ENCODE measurements at regions not wholly inside any gene's neighbourhood (a gene's known extent, or its start where the extent isn't known, plus 50 kb on each side); places are given as distances from the start of the nearest gene placed in this dataset.

GRCh38 chrX:39497702-39498265 lies 600.0 kb downstream of the BCOR start:
- no peaks in the 10 kb centered on the region for H3K9me3 ChIP-seq (ENCODE audit: control insufficient read depth, low read length)
- no peak overlapping the region for H3K4me3 ChIP-seq (ENCODE audit: extremely low read depth, insufficient read depth, low read length, poor library complexity, severe bottlenecking)
- H3K36me3 ChIP-seq (ENCODE audit: control insufficient read depth, insufficient read depth, low read length), result no peaks in the 10 kb centered on the region
- H3K4me1 ChIP-seq (ENCODE audit: control insufficient read depth, insufficient read depth, low read length, poor library complexity, severe bottlenecking), result no peaks in the 10 kb centered on the region
- WGBS, 2 experiments (ENCODE audit: insufficient coverage in 2 of 2), result 76 to 80% methylated on average over 1 to 2 of the region's 7 CpGs
- H3K27ac ChIP-seq (ENCODE audit: low read depth, low read length, severe bottlenecking), result no peak overlapping the region

- Histone ChIP-seq H3K4me1 (ENCODE audit: control insufficient read depth, insufficient read depth, low read length, poor library complexity, severe bottlenecking) (no peaks in the 10 kb centered on the region), H3K4me3 (ENCODE audit: extremely low read depth, insufficient read depth, low read length, poor library complexity, severe bottlenecking) (no peak overlapping the region), H3K27ac (ENCODE audit: low read depth, low read length, severe bottlenecking) (no peak overlapping the region), H3K9me3 (ENCODE audit: control insufficient read depth, low read length) (no peaks in the 10 kb centered on the region), H3K36me3 (ENCODE audit: control insufficient read depth, insufficient read depth, low read length) (no peaks in the 10 kb centered on the region)
Measured at GRCh38 chrX:39499996-39500395, 597.8 kb downstream of the BCOR start.

GRCh38 chrX:39501822-39502221 lies 595.9 kb downstream of the BCOR start:
- Histone ChIP-seq H3K9me3 (ENCODE audit: control insufficient read depth, low read length) (no peaks in the 10 kb centered on the region), H3K4me3 (ENCODE audit: extremely low read depth, insufficient read depth, low read length, poor library complexity, severe bottlenecking) (no peak overlapping the region), H3K4me1 (ENCODE audit: control insufficient read depth, insufficient read depth, low read length, poor library complexity, severe bottlenecking) (no peaks in the 10 kb centered on the region), H3K27ac (ENCODE audit: low read depth, low read length, severe bottlenecking) (no peak overlapping the region), H3K36me3 (ENCODE audit: control insufficient read depth, insufficient read depth, low read length) (no peaks in the 10 kb centered on the region)
- 60 to 100% methylated on average over 1 to 3 of the region's 3 CpGs for WGBS, 2 experiments (ENCODE audit: insufficient coverage in 2 of 2)

- Histone ChIP-seq H3K9me3 (ENCODE audit: control insufficient read depth, low read length) (no peaks in the 10 kb centered on the region), H3K4me1 (ENCODE audit: control insufficient read depth, insufficient read depth, low read length, poor library complexity, severe bottlenecking) (no peaks in the 10 kb centered on the region), H3K27ac (ENCODE audit: low read depth, low read length, severe bottlenecking) (no peak overlapping the region), H3K36me3 (ENCODE audit: control insufficient read depth, insufficient read depth, low read length) (no peaks in the 10 kb centered on the region), H3K4me3 (ENCODE audit: extremely low read depth, insufficient read depth, low read length, poor library complexity, severe bottlenecking) (no peak overlapping the region)
- no CpG with 5 or more reads among the region's 3 CpGs for WGBS, 2 experiments (ENCODE audit: insufficient coverage in 2 of 2)
Measured at GRCh38 chrX:39502486-39502885, 595.3 kb downstream of the BCOR start.

- 100% methylated on average over 1 of the region's 2 CpGs; no CpG with 5 or more reads in 1 of the 2 experiments for WGBS, 2 experiments (ENCODE audit: insufficient coverage in 2 of 2)
- Histone ChIP-seq H3K36me3 (ENCODE audit: control insufficient read depth, insufficient read depth, low read length) (no peaks in the 10 kb centered on the region), H3K4me3 (ENCODE audit: extremely low read depth, insufficient read depth, low read length, poor library complexity, severe bottlenecking) (no peak overlapping the region), H3K4me1 (ENCODE audit: control insufficient read depth, insufficient read depth, low read length, poor library complexity, severe bottlenecking) (no peaks in the 10 kb centered on the region), H3K27ac (ENCODE audit: low read depth, low read length, severe bottlenecking) (no peak overlapping the region), H3K9me3 (ENCODE audit: control insufficient read depth, low read length) (no peaks in the 10 kb centered on the region)
Measured at GRCh38 chrX:39504227-39504626, 593.5 kb downstream of the BCOR start.

- Histone ChIP-seq H3K27ac (ENCODE audit: low read depth, low read length, severe bottlenecking) (no peak overlapping the region), H3K4me1 (ENCODE audit: control insufficient read depth, insufficient read depth, low read length, poor library complexity, severe bottlenecking) (no peaks in the 10 kb centered on the region), H3K36me3 (ENCODE audit: control insufficient read depth, insufficient read depth, low read length) (no peaks in the 10 kb centered on the region), H3K9me3 (ENCODE audit: control insufficient read depth, low read length) (no peaks in the 10 kb centered on the region), H3K4me3 (ENCODE audit: extremely low read depth, insufficient read depth, low read length, poor library complexity, severe bottlenecking) (no peak overlapping the region)
- 90 to 94% methylated on average over 2 to 3 of the region's 5 CpGs for WGBS, 2 experiments (ENCODE audit: insufficient coverage in 2 of 2)
Measured at GRCh38 chrX:39504850-39505259, 592.9 kb downstream of the BCOR start.

GRCh38 chrX:39506131-39506530 lies 591.6 kb downstream of the BCOR start:
- Histone ChIP-seq H3K4me1 (ENCODE audit: control insufficient read depth, insufficient read depth, low read length, poor library complexity, severe bottlenecking) (no peaks in the 10 kb centered on the region), H3K36me3 (ENCODE audit: control insufficient read depth, insufficient read depth, low read length) (no peaks in the 10 kb centered on the region), H3K27ac (ENCODE audit: low read depth, low read length, severe bottlenecking) (no peak overlapping the region), H3K4me3 (ENCODE audit: extremely low read depth, insufficient read depth, low read length, poor library complexity, severe bottlenecking) (no peak overlapping the region), H3K9me3 (ENCODE audit: control insufficient read depth, low read length) (no peaks in the 10 kb centered on the region)
- 89 to 100% methylated on average over 1 to 6 of the region's 9 CpGs for WGBS, 2 experiments (ENCODE audit: insufficient coverage in 2 of 2)

- no peaks in the 10 kb centered on the region for H3K9me3 ChIP-seq (ENCODE audit: control insufficient read depth, low read length)
- H3K4me1 ChIP-seq (ENCODE audit: control insufficient read depth, insufficient read depth, low read length, poor library complexity, severe bottlenecking), result no peaks in the 10 kb centered on the region
- H3K27ac ChIP-seq (ENCODE audit: low read depth, low read length, severe bottlenecking), result no peak overlapping the region
- no peak overlapping the region for H3K4me3 ChIP-seq (ENCODE audit: extremely low read depth, insufficient read depth, low read length, poor library complexity, severe bottlenecking)
- 77 to 78% methylated on average over 5 of the region's 8 CpGs for WGBS, 2 experiments (ENCODE audit: insufficient coverage in 2 of 2)
- no peaks in the 10 kb centered on the region for H3K36me3 ChIP-seq (ENCODE audit: control insufficient read depth, insufficient read depth, low read length)
Measured at GRCh38 chrX:39507034-39507433, 590.7 kb downstream of the BCOR start.

GRCh38 chrX:39507617-39508299 lies 590.0 kb downstream of the BCOR start:
- H3K27ac ChIP-seq (ENCODE audit: low read depth, low read length, severe bottlenecking), result no peak overlapping the region
- H3K36me3 ChIP-seq (ENCODE audit: control insufficient read depth, insufficient read depth, low read length), result no peaks in the 10 kb centered on the region
- H3K4me3 ChIP-seq (ENCODE audit: extremely low read depth, insufficient read depth, low read length, poor library complexity, severe bottlenecking), result no peak overlapping the region
- 100% methylated on average over 2 of the region's 4 CpGs; no CpG with 5 or more reads in 1 of the 2 experiments for WGBS, 2 experiments (ENCODE audit: insufficient coverage in 2 of 2)
- no peaks in the 10 kb centered on the region for H3K9me3 ChIP-seq (ENCODE audit: control insufficient read depth, low read length)
- no peaks in the 10 kb centered on the region for H3K4me1 ChIP-seq (ENCODE audit: control insufficient read depth, insufficient read depth, low read length, poor library complexity, severe bottlenecking)

- Histone ChIP-seq H3K4me3 (ENCODE audit: extremely low read depth, insufficient read depth, low read length, poor library complexity, severe bottlenecking) (no peak overlapping the region), H3K27ac (ENCODE audit: low read depth, low read length, severe bottlenecking) (no peak overlapping the region)
- 89% methylated on average over 2 of the region's 4 CpGs; no CpG with 5 or more reads in 1 of the 2 experiments for WGBS, 2 experiments (ENCODE audit: insufficient coverage in 2 of 2)
Measured at GRCh38 chrX:39508300-39508692, 589.5 kb downstream of the BCOR start.

GRCh38 chrX:39509157-39509556 lies 588.6 kb downstream of the BCOR start:
- Histone ChIP-seq H3K4me3 (ENCODE audit: extremely low read depth, insufficient read depth, low read length, poor library complexity, severe bottlenecking) (no peak overlapping the region), H3K4me1 (ENCODE audit: control insufficient read depth, insufficient read depth, low read length, poor library complexity, severe bottlenecking) (no peaks in the 10 kb centered on the region), H3K9me3 (ENCODE audit: control insufficient read depth, low read length) (no peaks in the 10 kb centered on the region), H3K27ac (ENCODE audit: low read depth, low read length, severe bottlenecking) (no peak overlapping the region), H3K36me3 (ENCODE audit: control insufficient read depth, insufficient read depth, low read length) (no peaks in the 10 kb centered on the region)
- WGBS, 2 experiments (ENCODE audit: insufficient coverage in 2 of 2), result no CpG with 5 or more reads among the region's 1 CpG

More at GRCh38 chrX:39508300-39508692, 589.5 kb downstream of the BCOR start:
- Histone ChIP-seq H3K4me1 (ENCODE audit: control insufficient read depth, insufficient read depth, low read length, poor library complexity, severe bottlenecking) (no peaks in the 10 kb centered on the region), H3K36me3 (ENCODE audit: control insufficient read depth, insufficient read depth, low read length) (no peaks in the 10 kb centered on the region), H3K9me3 (ENCODE audit: control insufficient read depth, low read length) (no peaks in the 10 kb centered on the region)

All from mesodermal cell (in vitro differentiated cells).